ENCODE measurements at regions not wholly inside any gene's neighbourhood (a gene's known extent, or its start where the extent isn't known, plus 50 kb on each side); places are given as distances from the start of the nearest gene placed in this dataset.

DNA sequence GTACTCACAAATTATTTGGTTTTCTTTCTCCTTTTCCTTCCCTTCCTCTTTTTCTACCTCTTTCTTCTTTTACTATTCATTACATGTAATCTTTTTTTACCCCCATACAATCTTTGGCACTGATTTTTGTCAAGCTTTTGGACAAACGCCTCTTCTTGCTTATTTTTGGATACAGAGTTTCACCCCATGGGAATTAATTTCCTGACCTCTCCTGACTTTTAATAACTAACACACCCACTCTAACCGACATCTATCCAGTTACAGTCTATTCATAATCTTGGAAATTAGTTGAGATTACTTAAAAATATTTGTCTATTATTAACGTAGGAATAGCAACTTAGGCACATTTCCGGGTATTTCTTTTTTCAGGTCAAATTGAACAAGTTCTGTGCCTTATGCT is 101.2 kb downstream of the HDGFL1 start:
- DNase-seq = no peak

DNA sequence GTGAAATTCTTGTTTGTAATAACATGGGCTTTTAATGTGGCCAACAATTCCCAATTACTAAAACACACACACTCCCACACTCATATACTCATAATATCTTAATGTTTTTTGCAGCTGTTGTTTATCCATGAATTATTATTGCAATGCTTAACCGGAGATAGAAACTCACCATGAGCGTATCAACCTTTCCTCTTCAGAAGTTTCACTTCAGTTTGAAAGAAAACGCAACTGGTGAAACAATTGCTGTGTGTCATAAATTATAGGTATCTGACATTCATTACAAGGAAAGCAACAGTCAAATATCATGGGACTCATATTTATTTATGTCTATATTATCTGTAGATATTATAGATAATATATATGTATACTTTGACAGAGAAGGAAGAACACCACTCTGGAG is 104.1 kb downstream of the HDGFL1 start:
- no peak for DNase-seq

DNA sequence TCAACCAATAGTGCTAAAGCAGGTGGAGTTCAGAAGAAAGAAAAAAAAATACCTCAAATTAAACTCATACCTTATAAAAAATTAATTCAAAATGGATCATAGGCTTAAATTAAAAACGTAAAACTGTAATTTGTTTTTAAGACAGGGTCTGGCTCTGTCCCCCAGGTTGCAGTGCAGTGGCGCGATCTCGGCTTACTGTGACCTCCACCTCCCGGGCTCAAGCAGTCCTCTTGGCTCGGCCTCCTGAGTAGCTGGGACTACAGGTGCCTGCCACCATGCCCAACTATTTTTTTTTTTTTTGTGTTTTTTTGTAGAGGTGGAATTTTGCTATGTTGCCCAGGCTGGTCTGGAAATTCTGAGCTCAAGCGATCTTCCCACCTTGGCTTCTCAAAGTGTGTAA is 111.6 kb downstream of the HDGFL1 start:
- no peak for DNase-seq

DNA sequence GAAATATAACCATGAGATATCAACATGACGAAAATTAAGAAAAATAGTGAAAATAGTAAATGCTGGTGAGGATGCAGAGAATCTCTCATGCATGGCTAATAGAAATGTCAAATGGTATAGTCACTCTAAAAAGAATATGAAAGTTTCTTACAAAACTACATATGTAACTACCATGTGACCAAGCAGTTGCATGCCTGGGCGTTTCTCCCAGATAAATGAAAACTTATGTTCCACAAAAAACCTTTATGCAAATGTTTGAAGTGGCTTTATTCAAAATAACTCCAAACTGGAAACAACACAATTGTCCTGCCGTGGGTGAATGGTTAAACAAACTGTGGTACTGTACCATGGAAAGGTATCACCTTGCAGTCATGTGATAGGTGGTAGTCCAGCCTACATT is 112.4 kb downstream of the HDGFL1 start:
- no peak for DNase-seq

DNA sequence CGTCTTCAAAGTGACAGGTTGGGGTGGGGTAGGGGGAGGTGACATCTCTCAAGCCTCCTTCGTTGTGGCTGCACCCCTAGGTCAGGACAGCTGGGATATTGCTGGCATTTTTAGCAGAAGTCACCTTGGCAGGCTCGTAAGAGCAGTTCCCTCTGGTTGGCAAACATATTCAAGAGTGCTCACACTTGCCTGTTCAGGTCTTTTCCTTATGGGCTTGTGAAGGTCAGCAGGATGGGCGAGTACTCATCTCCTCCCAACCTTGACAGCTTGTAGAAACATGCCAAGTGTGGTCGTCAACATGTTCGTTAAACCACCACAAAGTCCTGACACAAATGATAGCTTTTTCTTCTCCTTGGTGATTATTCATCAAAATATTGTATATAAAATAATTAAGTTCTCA is 113.6 kb downstream of the HDGFL1 start:
- no peak for DNase-seq

DNA sequence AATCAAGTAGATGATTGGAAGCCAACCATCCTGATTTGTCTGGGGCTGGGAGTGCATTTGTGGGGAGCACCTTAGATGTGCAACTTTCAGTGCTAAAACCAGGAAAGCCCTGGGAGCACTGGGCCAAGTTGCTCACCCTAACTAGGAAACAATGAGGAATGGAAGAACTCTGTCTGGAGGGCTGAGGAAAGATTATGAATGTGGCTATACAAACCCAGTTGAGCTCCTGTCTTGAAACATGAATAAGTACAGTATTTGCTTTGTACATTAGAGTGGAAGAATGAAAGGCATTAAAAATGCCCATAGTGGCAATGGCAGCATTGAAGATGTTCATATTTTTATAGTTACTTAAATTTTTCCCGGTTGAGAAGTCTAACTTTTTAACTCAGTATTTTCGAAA is 121.1 kb downstream of the HDGFL1 start:
- no peak for DNase-seq

DNA sequence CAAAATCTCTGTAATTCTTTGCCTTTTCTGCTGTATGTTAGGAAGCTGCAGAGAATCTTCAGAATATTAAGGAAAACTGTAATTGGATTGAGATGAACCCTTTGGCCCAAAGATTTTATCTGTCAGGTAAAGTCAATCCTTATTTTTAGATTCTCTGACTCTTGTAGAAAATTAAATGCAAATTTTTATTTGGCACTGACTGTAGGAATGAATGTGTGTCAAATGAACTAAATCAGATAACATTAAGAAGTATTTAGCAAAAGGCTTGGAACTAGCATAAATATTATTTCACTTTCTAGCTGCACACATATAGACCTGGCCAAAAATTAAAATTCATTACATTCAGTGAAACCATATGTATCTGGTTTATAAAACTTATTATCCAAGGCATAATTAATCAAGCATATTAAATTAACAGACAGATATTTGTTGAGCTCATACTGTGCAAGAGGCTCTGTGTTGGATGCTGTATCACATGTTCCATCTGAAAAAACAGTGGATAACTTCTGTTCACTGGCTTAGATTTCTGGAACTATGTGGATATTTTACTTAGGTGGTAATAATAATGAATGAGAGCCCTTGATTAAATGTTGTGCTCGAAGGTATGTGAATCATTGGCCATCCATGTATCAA is 124.8 kb downstream of the HDGFL1 start:
- no peak for DNase-seq

DNA sequence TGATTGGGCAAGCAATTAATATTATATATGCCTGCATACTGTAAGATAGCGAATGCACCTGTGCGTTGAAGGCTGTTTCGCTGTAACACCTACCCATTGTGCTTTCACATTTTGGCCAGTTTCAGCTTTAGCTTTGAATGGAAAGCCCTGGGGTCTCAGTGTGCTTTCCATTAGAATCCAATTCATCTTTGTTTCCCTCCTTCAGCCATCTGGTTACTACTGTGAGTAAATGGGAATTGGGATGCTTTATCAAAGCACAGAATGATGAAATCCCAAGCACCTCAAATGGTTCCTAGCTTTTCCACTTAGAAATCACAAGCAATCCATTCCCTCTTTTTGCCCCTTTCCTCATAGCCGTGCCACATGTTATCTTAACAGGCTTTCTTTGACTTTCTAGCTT is 127.1 kb downstream of the HDGFL1 start:
- DNase-seq = no peak

DNA sequence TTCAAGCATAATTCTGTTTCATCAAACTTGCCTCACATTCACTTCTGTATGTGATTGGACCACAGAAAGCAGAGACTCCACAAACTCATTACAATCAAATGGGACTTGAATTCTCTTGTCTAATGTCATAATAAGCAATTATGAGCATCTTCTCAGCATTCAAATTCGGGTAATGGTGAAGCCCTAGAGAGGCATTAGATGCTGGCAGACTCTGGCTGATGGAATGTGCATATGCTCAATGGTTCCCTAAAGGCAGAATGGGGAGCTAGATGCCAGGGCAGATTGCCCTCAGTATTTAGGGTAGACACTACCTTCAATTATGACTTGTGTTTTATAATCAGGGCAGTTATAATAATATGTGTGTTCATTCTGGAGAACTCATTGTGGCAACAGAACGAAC is 127.9 kb downstream of the HDGFL1 start:
- no peak for DNase-seq

DNA sequence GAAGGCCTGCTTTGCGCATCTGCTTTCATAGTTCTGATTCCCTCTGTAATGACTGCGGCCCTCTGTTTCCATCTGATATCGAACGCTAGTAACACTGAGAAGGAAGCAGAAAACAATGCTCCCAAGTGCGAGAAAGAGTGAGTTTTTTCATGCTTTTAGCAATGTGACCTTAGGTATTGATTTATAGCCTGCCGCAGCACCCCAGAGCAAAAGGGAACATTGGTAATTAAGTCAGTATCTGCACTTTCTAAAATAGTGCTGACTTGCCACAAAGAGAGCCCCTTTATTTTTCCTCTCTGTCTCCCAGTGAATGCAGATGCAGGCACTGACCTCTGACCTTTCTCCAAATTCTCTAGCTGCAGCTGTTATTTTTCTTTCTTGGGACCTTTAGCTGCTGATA is 129.8 kb downstream of the HDGFL1 start:
- DNase-seq = peak; percentile 17

DNA sequence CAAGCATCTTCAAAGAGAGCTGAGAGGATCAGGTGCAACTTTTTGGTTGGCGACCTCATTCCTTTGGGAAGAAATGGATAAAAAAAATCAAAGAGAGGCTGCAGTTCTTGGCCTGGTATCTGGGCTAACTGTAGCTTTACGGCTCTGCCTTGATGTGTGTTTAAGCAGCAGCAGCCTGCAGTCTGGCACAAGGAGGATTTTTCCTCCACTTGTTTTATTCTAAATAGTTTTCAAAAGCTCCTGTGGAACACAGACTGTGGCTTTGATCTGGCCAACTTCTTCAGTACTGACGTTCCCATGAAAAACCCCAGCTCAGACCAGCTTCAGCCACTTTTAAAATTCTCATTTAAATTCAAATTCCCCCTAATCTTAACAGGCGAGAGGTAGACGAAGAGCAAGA is 137.3 kb downstream of the HDGFL1 start:
- DNase-seq = no peak

DNA sequence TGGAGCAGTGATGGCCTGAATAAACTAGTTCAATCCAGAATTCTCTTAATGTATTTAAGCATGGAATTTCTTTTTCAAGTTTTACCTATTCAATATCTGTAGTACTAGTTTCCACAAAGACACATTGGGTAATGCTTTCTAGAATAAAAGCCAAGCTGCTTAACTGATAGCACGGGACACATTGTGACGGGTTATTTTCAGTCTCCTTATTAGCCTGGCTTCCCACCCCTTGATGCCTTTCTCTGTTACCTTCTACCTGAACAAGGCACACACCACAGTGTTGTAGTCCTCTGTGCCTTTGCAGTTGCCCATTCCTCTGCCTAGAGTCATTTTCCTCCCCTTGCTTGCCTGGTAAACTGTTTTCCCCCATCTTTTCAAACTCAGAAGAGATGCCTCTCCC is 139.1 kb downstream of the HDGFL1 start:
- DNase-seq = no peak

DNA sequence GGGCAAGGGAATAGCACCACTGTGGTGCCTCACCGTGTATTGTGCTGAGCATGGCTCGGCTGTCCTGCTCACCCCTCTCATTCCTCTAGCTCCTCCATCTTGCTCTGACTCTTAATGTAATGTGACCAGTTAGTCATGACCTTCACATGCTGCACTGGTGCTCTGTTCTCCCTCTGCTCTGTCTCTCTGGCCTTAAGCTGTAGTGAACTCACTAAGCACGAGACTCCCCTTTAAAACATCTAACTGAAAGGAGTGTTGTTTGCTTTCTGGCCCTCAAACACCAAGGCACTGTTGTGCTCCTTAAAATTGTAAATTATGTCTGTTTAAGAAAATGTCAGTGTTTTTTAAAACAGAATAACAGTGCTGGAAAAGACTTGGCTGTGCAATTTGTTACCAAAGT is 140.4 kb downstream of the HDGFL1 start:
- DNase-seq = no peak

DNA sequence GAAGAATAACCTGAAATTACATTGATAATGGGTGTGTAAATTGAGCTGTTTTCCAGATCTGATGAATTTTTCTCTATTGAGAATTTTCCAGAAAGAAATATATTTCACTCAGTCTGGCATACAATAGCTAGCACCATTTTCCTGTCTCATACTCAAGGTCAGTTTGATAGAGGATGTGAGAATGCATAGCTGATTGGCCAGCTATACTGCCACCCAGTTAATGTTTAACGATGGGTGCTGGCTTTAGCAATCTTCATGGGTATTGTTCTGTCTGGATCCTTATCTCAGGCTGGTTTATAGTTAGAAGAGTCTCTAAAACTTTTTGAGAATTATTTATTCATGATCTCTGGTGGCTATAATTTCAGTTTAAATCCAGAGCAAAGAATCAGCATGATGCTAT is 147.4 kb downstream of the HDGFL1 start:
- no peak for DNase-seq

DNA sequence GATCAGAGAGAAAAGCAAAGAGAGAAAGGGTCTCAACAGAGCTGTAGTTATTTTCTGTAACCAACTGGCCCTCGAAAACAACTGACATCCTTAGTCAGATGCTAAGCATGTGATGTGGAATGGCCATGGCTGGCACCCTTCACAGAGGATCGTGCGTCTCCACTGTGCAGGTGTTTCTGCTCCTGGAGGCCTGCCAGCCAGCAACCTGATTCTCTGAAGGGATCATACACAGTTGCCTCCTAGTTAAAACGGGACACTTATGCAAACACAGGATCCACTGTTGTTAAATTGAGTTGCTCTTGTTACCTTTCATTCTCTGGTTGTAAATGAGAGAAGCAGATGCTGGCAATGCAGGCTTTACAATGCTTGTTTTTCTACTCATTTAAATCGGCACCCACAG is 148.5 kb downstream of the HDGFL1 start:
- no peak for DNase-seq

DNA sequence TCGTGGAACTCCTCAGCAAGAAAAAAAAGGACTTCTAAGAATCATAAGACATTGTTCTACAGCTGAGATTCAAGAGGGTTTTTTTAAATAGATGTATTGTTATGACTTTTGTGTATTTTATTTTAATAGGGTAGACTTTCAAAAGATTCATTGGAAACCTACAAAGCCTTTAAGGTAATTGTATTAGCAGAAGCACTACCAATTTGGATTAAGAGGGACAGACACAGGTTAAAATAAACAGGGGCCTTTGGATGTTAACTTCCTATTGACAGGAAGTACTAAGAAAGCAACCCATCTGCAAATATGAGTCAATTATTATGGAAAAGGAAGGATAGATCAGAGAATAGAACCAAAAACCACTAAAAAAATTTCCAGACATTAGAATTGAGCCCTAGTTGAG is 153.5 kb downstream of the HDGFL1 start:
- DNase-seq = no peak

DNA sequence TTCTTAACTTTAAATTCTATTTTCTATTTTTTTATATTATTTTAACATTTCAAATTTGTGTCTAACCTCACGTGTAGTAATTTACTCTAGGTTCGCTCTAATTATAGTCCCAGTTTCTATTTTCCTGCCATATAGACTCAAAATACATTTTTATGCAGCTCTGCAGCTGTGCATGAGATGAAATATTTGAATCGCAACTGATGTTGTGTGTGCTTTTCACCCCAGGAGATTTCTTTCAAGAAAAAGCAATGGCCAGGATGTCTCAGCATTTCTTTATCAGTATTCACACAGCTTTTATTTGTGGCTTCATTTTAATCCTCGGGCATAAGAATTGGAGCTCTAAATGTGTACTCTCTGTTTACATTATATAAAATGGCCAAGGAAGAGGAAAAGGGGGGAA is 157.6 kb downstream of the HDGFL1 start:
- DNase-seq = no peak

DNA sequence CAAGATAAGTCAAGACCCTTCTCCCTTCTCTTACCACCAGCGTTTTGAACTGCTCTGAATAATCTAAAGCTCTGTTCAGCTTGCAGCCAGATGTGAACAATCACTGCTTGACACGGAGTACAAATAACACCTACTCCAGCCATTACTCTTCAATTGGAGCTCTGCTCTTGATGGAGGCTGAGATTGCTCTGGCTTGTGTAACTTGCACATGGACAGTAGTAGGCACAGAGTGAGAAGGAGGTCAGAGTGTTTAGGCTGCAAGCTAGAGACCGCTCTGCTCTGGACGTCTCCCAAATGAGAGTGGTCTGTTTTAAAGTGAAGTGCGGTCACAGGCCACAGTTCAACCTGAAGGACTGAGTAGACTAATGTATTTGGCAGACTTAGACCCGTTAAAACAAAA is 158.3 kb downstream of the HDGFL1 start:
- DNase-seq = no peak

DNA sequence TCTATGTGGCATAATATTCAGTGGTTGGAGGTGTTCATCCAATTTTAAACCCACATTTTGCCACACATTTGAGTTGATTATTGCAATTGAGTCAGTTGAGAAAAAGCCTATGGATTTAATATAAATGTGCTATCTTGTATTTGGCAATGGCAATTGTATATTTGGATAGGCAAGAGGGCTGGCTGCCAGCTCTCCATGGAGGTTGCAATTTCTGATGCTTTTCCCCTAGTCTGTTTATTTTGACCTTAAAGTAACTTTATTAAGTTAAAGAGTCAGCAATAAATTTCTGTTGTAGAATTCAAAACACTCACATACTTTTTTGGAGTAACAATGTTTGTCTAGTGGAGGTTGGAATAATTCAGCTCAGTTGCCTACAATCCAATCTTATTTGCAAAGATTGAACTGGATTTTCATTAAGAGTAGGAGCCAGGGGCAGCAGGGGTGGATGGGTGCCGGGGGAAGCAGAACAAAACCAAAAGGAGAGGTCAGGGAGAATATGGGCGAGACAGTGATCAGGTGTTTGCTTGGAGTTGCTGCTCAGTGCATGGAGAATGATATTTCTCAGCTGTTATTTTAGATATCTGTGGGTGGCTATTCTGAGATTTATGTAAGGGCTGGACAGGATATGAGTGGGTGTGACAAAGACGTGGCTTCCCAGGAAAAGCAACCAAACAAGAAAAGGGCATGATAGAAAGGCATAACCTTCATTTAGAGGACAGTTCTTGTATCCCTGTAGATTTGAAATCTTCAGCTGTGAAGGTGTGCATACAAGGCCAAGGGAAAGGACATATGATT is 163.0 kb downstream of the HDGFL1 start:
- DNase-seq = no peak

DNA sequence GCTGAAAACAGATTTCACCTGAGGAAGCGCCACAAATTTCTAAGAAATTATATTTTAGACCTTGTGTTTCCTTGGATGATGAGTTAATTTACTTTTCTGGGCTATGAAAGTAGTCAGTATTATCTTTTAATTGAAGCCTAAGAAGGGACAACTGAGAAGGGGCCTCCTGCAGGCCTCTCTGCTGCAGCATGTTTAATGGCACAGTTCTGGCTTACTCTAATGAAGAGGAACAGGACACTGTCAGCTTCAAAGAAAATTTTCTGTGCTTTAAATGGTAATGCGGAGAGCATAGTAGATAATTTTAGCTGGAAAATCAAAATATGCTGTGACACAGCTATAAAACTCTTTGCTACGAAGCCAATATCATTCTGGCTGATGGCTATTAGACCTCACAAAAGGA is 167.4 kb downstream of the HDGFL1 start:
- DNase-seq = no peak

DNA sequence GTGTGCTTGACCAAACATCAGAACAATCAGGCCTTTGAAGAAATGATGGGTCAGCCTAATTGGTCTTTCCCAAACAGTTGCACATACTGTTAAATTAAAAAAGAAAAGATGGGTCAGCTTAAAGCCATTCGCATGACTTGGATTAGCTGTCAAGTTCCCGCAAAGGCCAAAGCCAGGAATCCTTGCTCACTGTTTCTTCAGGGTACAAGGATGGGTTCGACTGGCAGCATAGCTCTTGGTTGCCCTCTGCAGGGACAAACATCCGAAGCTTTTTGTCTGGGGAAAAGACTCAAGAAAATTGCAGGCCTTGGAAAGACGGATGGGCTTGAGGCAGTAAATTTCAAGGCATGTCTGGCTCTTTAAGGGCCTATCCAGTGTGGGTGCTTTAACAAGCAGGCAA is 168.0 kb downstream of the HDGFL1 start:
- peak; percentile 32 for DNase-seq

DNA sequence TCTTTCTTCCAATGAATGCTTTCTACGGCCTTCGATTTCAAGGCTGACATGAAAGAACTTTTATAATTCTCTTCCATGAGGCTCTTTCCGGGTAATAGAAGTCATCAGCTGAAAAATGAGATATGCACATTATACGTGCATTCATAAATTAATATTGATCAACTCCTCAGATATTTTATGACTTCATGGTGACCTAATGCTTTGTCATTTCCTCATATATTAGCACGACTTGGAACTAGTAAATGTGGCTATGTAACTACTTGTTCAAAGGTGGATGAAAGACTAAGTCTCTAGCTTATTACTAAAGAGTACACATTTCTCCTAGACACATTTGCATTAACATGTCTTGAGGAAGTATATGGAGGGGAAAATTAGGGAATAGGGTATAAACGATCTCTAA is 168.8 kb downstream of the HDGFL1 start:
- DNase-seq = no peak

DNA sequence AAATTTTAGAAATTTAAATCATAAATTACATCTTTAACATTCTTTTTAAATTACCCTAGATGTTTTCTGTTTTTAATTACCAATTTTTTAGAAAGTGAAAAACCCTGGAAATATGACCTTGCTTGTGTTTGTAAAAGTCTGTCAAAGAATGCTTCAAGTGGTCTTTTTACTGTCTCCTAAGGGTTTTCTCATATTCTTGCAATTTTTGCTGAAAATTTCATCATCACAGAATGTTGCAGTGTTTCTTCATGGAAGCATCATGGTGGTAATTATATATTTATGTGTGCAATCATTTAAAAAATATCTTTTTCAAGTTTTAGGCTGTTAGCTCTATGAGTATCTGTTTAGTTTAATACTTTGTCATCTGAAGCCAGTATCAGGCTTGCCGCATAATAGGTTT is 178.2 kb downstream of the HDGFL1 start:
- no peak for DNase-seq

DNA sequence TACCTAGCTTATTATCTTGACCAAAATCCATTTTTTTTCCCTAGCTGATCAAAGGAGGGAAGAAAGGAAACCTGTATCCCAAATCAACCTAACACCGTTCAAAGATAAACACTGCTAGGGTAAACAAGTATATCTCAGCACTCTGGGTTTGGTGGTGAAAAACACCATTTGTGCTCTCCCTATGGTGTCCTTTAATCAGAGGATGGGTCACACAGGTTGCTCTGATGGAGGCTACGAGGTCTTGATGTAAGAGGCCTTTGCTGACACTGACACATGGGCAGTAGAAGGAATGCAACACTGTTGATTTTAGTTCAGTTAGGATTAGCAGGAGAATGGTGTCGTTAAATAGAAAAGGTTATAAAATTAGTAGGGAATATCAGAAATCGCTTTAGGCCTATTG is 179.3 kb downstream of the HDGFL1 start:
- DNase-seq = no peak

DNA sequence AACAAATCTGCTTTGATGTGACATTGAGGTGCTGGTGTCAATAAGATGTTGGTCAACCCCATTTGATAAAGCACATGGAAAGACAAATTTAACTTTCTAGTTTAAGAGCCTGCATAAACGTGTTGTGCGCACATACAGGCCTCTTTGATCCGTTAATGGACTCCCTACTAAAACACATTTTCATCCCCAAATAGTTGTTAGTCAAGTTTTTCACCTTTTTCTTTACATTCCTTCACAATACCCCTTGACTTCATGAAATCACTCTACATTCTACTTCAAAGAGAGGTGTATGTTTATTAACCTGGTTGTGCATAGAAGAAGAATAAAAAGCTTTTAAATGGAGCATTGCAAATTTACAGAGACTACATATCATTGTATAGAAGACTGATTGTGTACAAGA is 180.3 kb downstream of the HDGFL1 start:
- no peak for DNase-seq
